ENCODE measurements at regions not wholly inside any gene's neighbourhood (a gene's known extent, or its start where the extent isn't known, plus 50 kb on each side); places are given as distances from the start of the nearest gene placed in this dataset.
A peak's percentile ranks its signal among the peaks of the same experiment; 100 is the strongest.

DNA sequence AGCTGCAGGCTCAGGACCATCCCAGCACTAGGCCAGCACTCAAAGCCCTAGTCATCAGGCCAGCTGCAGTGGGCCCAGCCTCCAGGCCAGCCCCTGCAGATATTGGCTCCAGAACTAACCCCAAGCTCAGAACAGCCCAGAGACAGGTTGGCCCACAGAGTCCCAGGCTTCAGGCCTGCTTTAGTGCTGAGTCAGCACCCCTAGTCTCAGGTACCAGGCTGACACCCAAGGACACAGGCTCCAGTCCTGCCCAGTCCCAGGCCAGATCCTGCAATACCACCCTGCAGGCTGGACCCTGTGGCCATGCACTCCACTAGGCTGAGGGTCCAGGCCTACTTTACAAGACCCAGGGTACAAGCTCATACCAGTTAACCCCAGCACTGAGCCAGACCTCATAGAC lies 234.4 kb upstream of the GPRIN3 start:
- DNase-seq: no peak

DNA sequence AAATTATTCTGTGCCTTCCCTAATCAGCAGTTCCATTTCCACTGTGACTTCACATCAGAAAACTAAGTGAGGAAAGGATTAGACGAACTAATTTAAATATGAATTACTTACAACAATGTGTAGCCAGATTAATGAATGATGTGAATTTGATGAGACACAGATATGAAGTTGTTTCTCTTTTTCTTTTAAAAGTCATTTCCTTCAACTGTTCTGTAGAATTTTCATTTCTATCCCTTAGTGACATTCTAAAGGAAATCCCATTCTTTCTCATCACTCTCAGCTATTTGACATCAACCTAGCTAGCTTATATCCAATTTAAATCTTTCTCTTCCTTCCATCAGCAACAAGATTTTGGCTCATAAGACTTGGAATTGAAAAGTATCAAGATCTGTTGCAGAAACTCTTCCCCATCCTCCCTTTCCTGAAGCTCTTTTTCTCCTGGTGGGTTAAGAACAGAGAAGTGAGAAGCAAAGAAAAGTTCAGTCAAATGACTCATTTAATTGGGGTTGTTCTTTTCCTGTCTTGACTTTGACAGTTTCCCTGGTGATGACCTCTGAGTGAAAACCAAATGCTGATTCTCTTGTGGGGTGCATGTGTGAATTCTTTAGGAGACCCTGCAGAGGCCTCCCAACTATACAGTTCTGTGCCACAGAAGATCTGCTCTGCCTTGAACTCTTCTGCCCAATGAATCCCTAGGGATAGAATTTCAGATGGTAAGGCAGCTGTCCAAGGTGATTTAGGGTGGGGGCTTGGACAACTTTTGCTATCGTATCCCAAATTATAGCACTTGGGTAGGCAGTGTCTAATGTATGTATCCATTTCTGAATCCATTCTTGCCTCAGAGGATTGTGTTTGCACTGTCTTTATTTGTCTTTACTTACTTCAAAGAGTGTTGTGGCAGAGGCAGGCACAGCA lies 232.5 kb upstream of the GPRIN3 start:
- DNase-seq: no peak

DNA sequence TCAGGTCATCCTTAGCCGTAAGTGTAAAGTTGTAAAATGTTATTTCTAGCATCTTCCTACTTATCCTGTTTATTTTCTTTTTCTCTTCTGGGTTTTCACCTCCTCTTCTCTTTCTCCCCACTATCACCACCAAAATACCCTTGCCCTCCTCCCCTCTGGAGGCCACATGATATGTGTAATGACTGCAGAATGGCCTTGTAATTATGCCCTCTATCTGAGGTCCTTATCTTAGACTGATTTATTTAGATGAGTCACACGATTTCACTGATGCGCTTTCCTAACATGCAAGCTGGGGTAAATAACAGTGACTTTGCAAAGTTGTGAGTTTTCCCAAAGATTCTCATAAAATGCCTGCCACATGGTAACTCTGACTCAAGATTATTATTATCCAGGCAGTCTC lies 231.8 kb upstream of the GPRIN3 start:
- no peak for DNase-seq

DNA sequence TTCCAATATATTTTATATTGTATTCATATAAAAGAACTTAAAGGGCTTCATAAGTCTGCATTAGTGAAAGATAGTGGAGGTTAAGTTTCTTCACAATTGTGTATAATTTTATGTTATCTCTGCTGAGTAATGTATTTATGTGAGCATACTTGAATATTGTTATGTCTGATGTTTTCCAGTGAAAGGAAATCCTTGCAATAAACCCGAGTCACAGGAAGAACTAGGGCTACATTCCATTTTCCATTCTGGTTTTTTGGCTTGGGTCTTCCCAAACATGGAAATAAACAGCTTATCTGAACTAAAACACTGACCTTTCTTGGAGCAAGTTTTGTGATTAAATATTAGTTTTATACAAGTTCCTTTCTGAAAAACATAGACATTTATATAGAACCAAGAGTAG lies 231.3 kb upstream of the GPRIN3 start:
- DNase-seq: no peak

DNA sequence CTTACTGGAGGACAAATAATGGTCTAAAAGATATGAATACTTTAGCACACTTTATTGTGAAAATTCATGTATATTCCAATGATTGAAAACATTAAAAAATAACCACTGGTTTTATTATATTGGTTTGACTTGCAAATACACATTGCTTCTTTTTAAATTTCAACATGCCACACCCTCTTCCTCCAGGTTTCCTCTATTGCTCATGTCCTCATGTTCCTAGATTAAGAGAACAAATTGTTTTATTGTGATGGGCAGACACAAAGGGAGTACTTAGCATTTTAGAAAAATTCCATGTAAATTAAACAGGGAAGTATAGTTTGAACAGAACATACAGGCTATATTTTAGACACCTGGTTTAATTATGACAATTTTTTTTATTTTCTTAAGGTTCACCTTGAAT lies 230.6 kb upstream of the GPRIN3 start:
- no peak for DNase-seq

DNA sequence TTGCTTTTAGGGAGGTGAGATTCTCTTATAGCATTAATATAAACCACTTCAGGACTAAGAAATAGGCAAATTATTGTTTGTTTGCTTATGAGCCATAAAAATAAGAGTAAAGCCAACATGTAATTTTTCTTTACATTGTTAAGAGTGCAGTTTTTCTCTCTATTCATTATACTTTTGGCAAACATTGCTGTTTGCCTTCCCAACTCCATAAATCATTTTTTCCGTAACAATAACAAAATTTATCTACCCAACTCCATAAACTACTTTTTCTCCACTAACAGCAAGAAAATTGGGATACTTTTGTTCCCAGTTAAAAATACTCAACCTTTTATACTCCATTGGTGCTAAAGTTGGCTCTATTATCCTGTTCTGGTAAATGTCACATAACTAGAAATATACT lies 229.7 kb upstream of the GPRIN3 start:
- no peak for DNase-seq

DNA sequence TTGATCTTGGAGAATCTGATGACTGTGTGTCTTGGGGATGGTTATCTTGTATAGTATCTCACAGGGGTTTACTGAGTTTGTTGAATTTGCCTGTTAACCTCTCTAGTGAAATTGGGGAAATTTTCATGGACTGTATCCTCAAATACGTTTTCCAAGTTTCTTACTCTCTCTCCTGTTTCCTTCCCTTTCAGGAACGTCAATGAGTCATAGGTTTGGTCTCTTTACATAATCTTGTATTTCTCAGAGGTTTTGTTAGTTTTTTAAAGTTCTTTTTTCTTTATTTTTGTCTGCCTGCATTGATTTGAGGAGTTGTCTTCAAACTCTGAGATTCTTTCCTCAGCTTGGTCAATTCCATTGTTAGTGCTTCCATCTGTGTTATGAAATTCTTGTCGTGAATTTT lies 227.7 kb upstream of the GPRIN3 start:
- no peak for DNase-seq

DNA sequence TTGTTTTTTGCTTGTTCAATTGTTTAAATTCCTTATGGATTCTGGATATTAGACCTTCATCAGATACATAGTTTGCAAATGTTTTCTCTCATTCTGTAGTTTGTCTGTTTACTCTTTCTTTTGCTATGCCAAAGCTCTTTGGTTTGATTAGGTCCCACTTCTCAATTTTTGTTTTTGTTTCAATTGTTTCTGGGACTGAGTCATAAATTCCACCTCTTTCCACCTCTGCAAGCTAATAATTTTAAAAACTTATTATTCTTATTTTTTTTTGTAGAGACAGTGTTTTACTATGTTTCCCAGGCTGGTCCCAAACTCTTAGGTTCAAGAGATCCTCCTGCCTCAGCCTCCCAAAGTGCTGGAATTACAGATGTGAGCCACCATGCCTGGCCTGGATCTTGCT lies 226.8 kb upstream of the GPRIN3 start:
- no peak for DNase-seq

DNA sequence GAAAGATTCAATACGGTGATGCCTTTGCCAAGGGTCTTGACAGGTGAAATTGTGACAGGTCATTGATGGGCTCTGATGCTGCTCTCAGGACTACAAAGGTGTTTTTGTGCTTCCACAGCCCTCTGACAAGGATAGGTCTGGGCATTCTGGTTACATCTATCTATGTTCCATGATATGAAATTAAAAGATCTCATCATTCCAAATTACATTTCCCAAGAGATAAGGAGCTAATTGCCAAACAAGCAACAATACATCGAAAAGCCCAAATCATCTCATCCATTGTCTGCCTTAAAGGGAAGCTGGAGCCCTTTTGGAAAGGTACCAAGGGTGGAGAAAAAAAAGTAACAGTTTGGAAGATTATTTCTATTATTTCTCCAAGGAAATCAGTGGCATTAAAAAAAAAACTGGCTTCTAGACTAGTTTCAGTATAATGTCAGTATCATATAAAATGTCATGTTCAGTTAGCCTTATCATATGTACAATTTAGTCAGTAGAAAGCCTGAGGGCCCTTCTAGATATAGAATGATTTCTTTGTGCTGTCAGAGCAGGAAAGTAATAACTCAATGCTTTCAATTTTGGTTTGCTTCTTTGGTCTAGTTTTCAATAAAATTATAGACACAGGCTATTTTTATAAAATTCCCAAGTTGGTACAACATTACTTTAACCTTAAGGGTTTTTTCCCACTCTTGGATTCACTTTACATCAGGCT lies 224.5 kb upstream of the GPRIN3 start:
- no peak for DNase-seq

DNA sequence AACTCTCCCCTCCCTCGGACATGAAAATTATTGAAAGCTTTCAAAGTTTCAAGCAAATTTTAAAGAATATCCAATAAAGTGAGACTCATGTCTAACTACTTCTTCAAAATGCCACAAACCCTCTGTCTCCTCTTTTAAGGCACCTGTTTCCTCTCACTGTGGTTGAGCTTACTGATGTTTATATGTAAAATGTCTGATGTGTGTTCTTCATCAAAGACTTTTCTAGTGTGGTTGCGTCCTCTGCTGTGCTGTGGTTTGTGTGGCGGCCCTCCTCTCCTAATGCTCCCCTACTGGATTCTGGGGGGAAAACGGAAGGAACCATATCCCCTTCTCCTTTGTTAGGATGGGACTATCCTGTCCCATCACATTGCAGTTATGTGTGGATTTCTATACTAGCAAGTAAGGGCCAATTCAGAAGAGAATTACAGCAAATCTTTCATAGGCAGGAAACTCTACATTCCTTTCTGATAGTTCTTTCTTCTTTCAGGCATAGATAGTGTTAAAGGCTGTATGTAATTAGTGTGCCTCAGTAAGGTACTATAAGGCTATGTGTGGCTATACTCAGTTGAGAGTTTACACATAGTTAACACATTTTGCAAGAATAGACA lies 221.0 kb upstream of the GPRIN3 start:
- no peak for DNase-seq

DNA sequence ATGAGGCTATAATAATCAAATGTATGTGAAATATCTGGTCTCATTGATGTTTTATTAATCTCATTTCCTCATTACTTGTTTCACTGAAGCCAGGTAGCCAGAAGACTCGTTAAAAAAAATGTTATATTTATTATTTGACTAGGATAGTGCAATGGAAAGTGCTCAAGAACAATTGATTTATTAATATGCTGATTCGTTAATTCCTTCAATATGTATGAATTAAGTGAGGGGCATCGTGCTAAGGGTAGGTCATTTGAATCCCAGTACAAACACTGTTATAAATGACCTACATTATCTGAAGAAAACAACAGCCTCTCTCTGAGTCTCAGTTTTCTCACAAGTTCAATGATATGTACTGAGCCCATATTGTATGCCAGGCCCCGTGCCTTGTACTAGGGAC lies 214.2 kb upstream of the GPRIN3 start:
- DNase-seq: no peak

DNA sequence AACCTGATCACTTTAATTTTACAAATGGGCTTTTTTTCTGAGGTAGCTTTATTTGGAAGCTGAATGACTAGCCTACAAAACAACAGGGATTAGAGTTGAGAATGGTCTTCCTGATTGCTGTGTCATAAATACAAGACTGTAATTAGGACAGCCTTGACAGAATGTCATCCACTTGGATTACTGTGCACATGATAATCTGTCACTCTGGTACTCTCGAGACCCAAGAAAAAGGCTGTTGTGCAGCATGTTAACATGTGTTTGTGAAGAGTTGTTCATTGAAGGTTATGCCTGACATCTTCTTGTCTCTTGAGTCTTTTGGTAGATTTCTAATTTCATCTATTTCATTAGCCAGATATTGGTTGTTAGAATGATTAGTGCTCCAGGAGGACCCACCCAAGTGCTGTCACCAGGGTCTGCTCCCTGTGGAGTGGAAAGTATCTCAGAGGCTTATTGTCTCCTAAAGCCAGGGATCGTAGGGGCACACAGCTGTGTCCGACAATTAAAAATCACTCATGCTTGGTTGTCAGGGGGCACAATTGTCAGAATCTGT lies 212.2 kb upstream of the GPRIN3 start:
- DNase-seq: no peak

DNA sequence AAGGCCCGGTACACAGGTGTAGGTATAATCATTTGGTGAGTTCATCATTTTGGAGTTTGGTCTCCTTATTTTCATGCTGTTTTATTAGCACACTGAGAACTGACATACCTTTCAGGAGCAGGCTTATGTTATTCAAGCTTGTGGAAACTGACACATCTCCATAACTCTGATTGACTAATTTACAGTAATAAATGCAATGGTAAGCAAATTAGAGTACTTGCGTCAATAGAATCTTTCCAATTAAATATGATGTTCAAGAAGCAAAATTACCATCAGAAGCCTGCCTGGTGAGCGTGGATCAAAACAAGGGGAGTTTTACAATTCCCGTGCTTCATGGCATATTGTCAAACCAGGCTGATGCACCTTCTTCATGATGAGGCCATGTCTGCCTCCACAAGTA lies 210.7 kb upstream of the GPRIN3 start:
- no peak for DNase-seq

DNA sequence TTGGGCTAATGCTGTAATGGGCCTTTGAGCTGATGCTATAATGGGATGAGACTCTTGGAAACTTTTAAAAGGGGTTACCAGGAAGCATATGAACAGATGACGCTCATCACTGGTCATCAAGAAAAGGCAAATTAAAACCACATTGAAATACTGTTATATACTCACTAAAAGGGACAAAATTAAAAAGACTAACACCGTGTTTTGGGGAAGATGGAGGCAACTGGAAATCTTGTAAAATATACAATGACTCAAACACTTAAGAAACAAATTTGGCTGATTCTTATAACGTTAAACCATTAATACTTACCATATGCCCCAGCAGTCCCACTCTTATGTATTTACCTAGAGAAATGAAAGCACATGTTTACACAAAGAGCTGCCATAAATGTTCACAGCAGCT lies 207.2 kb upstream of the GPRIN3 start:
- no peak for DNase-seq

DNA sequence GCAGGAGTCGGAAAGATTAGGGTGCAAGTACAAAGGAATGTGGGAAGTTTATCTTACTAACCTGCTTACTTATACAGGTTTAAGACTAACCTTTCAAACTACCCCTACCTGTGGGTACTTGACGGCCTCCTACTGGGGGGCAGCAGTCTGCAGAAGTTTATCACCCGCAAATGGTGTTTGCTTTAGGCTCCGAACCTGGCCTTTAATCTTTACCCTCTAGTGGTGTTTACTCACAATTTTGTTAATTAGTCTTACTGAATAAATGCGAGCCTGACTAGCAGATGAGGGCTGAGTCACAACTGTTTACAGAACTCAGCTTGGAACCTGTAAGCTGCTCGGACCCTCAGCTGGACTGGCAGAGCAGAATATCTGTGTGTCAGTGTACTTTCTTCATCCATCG lies 204.2 kb upstream of the GPRIN3 start:
- no peak for DNase-seq

DNA sequence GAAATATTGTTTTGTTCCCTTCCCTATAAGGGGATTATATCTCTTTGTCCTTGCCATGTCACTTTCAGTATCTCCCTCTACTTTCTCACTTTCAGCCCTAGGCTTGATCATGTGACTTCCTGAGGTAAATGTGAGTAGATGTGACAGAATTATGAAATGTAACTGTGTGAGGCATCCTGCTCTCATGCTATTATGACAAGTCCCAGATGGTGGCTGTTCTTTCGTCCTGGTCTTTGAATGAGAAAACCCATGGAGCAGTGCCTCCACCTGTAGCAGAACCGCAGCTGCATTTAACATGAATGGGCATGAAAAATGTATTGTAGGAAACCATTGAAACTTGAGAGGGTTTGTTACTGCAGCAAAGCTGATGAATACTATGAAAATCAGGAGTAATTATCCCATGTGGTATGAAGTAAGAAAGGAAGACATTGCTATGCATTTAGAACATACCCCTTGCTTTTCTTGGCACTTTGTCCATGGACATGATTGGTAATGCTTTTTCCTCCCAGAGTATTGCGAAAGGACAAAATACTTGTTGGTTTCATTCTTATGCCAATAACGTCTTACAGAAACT lies 202.2 kb upstream of the GPRIN3 start:
- no peak for DNase-seq

DNA sequence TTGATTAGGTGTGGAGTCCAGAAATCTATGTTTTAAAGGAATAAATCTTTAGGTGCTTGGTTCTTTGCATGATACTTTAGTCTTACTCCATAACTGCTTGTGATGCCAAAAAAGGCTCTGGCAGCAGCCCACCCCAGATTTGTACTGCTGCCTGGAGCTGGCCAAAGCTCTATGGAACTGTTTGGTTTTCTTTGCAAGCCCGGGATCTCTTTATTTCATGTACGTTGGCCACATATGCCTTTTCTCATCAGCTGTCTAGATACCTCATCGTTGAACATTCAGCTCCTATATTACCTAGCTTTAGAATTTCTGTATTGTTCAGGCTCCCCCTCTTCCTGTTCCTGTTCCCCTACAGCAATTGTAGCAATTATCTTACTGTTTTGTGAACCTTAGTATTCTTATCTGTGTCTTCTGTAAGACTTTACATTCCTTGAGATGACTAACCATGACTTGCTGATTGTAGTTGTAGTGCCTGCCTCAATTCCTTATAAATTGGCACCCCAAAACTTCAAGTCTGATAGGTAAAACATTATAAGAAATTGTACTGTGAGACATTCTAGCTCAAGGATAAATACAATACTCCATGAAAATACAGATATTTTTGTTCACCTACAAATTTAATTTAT lies 199.4 kb upstream of the GPRIN3 start:
- DNase-seq: no peak

DNA sequence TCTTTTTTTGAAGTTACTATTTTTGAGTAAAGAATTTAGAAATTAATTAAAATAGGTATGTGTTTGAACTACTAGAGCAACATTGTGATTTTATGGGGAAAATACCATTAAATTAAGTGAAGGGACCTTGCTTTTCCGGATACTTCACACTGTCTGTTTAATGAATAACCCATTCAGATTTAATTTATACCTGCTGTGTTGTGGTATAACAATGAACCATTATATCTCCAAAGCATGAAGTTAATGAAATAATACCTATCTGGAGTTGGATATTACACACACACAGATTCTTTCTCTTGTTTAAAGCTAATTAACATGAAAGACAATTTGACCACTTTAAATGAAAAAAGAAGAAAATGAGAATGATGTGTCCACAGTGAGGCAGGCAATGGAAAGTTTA lies 195.0 kb upstream of the GPRIN3 start:
- no peak for DNase-seq

DNA sequence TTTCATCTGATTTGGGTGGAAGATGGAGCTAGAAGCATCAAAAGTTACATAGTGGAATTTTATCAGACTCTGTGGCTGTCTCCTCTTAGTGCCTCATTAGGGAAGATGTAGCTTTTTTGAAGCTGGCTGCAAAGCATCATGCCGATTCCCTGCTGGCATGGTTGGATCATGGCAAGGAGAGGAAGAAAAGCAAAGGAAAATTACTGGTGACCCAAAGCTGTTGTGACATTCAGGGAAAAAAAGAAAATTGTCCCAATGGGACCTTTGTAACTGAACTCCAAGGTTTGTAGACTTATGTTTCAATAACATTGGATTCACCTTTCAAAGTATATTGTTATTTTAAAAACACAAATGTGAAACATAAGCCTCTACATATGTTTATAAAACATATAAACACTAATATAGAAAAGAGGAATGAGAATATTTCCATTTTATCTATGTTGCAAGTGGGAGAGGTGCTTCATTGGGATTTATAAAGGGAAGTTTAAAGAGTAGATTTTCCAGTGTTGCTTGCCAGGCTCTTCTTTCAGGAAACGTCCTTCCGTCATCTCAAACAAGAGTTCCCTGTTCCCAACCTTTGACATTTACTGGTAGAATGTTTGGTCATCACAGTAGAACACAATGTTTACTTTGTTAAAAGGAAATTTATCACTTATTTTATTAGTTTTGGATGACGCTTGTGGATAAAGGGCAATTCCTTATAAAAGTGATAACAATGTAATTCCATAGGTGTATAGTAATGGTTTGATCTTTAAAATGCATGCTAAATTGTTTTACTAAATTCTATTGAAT lies 190.1 kb upstream of the GPRIN3 start:
- DNase-seq: no peak

DNA sequence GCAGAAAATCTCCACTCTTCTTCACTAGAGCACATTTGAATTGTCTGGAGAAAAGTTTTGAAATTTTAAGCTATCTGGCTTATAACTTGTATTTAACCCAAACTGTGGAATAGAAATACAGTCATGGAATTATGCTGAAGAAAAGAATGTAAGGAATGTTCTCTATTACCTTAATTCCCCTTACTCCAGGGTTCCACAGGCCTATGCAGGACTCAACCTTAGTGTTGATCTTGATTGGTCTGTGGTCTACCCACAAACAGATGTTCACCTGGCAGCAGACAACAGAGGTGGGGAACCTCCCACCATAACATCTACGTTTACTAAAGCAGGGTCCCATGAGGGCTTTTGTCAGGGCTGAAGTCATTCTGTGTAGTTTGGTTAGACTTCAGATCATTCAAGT lies 189.3 kb upstream of the GPRIN3 start:
- no peak for DNase-seq

DNA sequence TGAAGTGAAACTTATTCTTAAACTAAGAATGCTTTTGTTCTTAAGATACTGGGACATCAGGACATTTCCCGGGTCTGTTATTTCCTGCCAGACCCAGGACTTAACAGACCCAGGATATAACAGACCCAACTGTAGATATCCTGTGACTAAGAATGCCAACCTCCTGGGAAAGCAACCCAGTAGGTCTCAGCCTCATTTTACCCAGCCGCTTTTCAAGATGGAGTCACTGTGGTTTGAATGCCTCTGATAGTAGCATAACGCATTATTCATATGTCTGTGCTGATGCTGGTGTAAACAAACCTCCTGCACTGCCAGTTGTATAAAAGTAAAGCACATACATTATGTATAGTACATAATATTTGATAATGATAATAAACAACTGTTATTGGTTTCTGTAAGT lies 185.8 kb upstream of the GPRIN3 start:
- DNase-seq: no peak

DNA sequence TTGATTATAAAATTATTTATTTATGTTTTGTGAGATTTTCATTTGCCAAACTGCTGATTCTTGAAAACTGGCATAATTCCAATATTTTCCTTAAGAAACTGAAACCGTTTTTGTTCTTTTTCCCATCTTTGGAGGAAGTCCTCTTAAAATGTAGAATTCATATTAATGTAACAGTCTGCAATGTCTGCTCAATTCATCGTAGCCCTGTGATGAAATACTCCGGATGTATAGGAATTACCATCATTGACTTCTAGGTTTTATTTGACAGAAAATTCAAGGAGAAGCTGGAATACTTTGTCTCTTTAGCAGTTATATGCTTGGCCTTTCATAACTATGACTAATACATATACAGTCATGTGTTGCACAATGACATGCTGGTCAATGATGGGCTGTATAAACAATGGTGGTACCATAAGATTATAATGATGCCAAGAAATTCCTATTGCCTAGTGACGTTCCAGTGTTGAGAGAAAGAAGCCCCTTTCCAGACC lies 185.0 kb upstream of the GPRIN3 start:
- peak; percentile 21 for DNase-seq

All from amniotic stem cell (primary cell).